ENCODE measurements at regions not wholly inside any gene's neighbourhood (a gene's known extent, or its start where the extent isn't known, plus 50 kb on each side); places are given as distances from the start of the nearest gene placed in this dataset.

DNA sequence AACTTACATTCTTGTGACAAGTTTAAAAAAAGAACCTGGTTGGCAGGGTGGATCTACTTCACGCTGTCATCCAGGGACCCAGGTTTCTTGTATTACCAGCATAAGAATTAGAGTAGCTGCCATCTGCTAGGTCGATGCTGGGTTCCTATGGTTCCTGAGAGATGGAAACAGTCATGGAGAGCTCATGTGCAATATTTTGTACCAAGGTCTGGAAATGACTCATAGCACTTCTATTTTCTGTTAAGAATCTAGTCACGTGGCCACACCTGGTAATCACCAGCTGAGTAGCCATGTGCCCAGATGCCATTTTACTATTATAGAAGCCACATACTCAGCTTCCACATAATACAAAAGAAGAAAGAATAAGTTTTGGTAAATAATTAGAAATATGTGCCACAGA, 171.3 kb downstream of the CD83 start:
- no peak for TF ChIP-seq CTCF (conservative IDR thresholded peaks at IDR 0.05; ENCODE audit: low read depth in 2 of 2)
- TF ChIP-seq POLR2AphosphoS5 (IDR thresholded peaks at IDR 0.05; ENCODE audit: low read depth) = no peak
- TF ChIP-seq EZH2 (IDR thresholded peaks at IDR 0.05; ENCODE audit: low read depth, unreplicated experiment) = no peak
- TF ChIP-seq EZH2phosphoT487 (IDR thresholded peaks at IDR 0.05; ENCODE audit: unreplicated experiment) = no peak
- no peak for TF ChIP-seq ZNF114 (CRISPR knock-in tag; IDR thresholded peaks at IDR 0.05)
- TF ChIP-seq CREB1 (CRISPR knock-in tag; IDR thresholded peaks at IDR 0.05; ENCODE audit: low read depth) = no peak
- TF ChIP-seq, protein P1, sequence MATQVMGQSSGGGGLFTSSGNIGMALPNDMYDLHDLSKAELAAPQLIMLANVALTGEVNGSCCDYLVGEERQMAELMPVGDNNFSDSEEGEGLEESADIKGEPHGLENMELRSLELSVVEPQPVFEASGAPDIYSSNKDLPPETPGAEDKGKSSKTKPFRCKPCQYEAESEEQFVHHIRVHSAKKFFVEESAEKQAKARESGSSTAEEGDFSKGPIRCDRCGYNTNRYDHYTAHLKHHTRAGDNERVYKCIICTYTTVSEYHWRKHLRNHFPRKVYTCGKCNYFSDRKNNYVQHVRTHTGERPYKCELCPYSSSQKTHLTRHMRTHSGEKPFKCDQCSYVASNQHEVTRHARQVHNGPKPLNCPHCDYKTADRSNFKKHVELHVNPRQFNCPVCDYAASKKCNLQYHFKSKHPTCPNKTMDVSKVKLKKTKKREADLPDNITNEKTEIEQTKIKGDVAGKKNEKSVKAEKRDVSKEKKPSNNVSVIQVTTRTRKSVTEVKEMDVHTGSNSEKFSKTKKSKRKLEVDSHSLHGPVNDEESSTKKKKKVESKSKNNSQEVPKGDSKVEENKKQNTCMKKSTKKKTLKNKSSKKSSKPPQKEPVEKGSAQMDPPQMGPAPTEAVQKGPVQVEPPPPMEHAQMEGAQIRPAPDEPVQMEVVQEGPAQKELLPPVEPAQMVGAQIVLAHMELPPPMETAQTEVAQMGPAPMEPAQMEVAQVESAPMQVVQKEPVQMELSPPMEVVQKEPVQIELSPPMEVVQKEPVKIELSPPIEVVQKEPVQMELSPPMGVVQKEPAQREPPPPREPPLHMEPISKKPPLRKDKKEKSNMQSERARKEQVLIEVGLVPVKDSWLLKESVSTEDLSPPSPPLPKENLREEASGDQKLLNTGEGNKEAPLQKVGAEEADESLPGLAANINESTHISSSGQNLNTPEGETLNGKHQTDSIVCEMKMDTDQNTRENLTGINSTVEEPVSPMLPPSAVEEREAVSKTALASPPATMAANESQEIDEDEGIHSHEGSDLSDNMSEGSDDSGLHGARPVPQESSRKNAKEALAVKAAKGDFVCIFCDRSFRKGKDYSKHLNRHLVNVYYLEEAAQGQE (IDR thresholded peaks at IDR 0.05; ENCODE audit: unreplicated experiment) = no peak
- no peak for TF ChIP-seq JUNB (IDR thresholded peaks at IDR 0.05; ENCODE audit: unreplicated experiment)
- TF ChIP-seq ZNF331 (CRISPR knock-in tag; IDR thresholded peaks at IDR 0.05; ENCODE audit: low read depth) = no peak
- TF ChIP-seq, protein P2, sequence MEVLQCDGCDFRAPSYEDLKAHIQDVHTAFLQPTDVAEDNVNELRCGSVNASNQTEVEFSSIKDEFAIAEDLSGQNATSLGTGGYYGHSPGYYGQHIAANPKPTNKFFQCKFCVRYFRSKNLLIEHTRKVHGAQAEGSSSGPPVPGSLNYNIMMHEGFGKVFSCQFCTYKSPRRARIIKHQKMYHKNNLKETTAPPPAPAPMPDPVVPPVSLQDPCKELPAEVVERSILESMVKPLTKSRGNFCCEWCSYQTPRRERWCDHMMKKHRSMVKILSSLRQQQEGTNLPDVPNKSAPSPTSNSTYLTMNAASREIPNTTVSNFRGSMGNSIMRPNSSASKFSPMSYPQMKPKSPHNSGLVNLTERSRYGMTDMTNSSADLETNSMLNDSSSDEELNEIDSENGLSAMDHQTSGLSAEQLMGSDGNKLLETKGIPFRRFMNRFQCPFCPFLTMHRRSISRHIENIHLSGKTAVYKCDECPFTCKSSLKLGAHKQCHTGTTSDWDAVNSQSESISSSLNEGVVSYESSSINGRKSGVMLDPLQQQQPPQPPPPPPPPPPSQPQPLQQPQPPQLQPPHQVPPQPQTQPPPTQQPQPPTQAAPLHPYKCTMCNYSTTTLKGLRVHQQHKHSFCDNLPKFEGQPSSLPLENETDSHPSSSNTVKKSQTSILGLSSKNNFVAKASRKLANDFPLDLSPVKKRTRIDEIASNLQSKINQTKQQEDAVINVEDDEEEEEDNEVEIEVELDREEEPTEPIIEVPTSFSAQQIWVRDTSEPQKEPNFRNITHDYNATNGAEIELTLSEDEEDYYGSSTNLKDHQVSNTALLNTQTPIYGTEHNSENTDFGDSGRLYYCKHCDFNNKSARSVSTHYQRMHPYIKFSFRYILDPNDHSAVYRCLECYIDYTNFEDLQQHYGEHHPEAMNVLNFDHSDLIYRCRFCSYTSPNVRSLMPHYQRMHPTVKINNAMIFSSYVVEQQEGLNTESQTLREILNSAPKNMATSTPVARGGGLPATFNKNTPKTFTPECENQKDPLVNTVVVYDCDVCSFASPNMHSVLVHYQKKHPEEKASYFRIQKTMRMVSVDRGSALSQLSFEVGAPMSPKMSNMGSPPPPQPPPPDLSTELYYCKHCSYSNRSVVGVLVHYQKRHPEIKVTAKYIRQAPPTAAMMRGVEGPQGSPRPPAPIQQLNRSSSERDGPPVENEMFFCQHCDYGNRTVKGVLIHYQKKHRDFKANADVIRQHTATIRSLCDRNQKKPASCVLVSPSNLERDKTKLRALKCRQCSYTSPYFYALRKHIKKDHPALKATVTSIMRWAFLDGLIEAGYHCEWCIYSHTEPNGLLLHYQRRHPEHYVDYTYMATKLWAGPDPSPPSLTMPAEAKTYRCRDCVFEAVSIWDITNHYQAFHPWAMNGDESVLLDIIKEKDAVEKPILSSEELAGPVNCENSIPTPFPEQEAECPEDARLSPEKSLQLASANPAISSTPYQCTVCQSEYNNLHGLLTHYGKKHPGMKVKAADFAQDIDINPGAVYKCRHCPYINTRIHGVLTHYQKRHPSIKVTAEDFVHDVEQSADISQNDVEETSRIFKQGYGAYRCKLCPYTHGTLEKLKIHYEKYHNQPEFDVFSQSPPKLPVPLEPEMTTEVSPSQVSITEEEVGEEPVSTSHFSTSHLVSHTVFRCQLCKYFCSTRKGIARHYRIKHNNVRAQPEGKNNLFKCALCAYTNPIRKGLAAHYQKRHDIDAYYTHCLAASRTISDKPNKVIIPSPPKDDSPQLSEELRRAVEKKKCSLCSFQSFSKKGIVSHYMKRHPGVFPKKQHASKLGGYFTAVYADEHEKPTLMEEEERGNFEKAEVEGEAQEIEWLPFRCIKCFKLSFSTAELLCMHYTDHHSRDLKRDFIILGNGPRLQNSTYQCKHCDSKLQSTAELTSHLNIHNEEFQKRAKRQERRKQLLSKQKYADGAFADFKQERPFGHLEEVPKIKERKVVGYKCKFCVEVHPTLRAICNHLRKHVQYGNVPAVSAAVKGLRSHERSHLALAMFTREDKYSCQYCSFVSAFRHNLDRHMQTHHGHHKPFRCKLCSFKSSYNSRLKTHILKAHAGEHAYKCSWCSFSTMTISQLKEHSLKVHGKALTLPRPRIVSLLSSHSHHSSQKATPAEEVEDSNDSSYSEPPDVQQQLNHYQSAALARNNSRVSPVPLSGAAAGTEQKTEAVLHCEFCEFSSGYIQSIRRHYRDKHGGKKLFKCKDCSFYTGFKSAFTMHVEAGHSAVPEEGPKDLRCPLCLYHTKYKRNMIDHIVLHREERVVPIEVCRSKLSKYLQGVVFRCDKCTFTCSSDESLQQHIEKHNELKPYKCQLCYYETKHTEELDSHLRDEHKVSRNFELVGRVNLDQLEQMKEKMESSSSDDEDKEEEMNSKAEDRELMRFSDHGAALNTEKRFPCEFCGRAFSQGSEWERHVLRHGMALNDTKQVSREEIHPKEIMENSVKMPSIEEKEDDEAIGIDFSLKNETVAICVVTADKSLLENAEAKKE (CRISPR knock-in tag; IDR thresholded peaks at IDR 0.05) = no peak
- TF ChIP-seq STAT1 (IDR thresholded peaks at IDR 0.05; ENCODE audit: unreplicated experiment) = no peak
